Pons (tissue), 1 donor: ENCODE measurements at regions not wholly inside any gene's neighbourhood (a gene's known extent, or its start where the extent isn't known, plus 50 kb on each side); places are given as distances from the start of the nearest gene placed in this dataset.
"Not testable (repeated sequence)": the region's sequence is repeated elsewhere in the genome, so short reads cannot be mapped to it uniquely, and the experiment has no call there.

Experiments used
- DNase-seq: peaks from one replicate; pipeline ENCODE4 v3.0.0-alpha.2; 2016; ENCODE audit warnings: low spot score

GRCh38 chr1:164440232-164440631 lies 118.8 kb upstream of the PBX1 start:
- DNase-seq: peak; percentile 62

GRCh38 chr1:164443166-164443565 lies 115.8 kb upstream of the PBX1 start:
- no peak for DNase-seq

GRCh38 chr1:164443836-164444235 lies 115.1 kb upstream of the PBX1 start:
- no peak for DNase-seq

DNA sequence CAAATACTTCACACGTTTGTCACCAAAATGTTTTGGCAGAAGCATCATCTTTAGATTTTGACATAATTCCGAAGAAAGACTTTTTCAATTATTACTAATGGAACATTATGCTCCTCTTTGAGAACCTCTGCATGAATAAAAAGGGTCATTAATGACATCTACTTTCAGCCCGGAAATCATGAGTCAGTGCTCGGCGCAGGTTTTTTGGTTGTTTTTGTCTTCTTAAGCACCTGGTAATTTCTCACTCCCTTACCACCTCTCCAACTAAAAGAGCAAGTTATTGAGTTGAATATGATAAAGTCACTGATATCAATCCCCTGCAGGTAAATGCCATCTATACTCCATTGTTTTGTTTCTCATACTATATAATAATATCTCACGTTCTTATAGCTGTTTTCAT lies 113.0 kb upstream of the PBX1 start:
- no peak for DNase-seq

DNA sequence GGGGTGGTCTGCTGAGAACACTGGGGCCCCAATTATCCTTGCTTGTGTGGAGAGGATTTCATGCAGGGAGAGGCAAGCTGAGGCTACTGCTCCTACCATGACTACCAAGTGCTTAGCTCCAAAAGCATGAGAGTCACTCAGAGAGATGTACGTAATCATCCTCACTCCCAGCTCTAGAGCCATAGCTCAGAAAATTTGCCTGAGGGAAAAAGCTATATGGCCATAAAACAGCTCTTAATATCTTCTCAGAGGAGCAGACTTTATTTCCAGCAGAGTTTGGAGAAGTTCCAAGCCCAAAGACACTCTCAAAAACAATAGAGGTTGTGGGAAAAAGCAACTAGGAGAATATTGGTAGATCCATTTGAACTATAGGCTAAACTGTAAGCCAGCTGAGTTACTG lies 106.4 kb upstream of the PBX1 start:
- DNase-seq: no peak

GRCh38 chr1:164456272-164456671 lies 102.7 kb upstream of the PBX1 start:
- DNase-seq: no peak

- not testable (repeated sequence) for DNase-seq
Measured at GRCh38 chr1:164459176-164459575, 99.8 kb upstream of the PBX1 start.

DNA sequence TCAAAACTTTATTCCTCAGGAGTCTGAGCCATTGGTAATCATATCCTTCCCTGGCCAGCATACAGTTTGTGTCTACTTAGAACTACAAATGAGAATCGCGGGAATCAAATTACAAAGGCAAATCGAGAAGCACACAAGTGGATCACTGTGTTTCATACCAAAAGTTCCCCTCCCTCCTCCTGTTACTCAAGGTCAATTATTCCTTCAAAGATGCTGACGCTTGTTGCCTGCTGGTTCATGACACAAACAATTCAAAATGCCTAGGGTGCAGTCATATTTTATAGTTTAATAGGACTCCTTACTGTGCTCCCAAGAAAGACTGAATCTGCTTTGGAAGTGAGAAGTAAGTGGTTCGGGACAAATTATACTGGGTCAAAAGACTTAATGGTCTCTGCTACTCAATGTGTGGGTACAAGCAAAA lies 93.0 kb upstream of the PBX1 start:
- no peak for DNase-seq

DNA sequence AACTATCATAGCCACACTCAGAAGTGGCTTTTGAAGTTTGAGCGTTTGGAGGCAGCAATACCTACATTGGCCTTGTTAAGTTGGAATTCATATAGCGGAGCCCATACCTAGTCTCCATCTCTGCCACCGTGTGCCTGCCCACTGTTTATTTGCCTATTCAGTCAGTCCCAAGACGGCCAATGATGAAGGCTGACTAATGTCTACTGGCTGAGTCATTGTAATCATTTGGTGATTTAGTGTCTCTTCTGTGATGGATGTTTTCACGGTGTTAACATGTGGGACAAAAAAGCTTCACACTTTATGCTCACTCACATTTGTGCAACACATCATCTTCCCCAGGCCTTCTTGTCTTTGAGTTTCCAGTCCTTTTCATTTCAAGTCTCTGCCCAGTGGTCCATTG lies 92.6 kb upstream of the PBX1 start:
- DNase-seq: no peak

GRCh38 chr1:164470996-164471395 lies 88.0 kb upstream of the PBX1 start:
- no peak for DNase-seq

DNA sequence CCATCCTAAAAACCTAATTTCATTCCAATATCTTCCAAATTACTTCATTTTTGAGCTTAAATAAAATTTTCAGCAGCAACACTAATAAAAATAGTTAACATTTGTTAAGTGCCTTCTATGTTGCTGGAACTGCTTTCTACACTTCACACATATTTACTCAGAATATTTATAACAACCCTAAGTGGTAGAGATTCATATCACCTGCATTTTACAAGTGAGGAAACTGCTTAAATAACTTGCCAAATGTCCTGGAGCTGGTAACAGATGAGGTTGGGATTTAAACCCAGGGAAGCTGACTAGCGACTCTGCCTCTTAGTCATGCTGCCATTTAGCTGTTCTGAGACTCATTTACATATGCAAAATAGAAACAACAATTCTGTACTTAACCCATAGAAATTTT lies 86.1 kb upstream of the PBX1 start:
- no peak for DNase-seq

GRCh38 chr1:164473544-164473943 lies 85.4 kb upstream of the PBX1 start:
- no peak for DNase-seq

DNA sequence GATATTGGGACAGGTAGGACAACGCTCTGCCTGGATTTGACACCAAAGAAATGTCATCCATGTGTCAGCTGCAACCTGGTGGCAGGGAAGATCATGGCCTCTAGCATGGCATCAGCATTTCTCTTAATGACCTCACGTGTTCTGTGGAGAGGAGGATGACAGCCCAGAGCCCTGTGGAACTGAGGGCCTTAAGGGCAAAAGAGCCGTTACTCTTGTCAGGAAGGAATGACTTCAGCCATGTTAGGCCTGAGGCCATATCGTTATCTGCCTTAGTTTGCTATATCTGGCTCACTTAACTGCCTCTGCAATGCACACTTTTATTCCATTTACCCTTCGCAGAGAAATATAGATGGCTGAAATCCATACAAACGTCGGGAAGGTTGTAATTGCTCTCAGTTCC lies 83.2 kb upstream of the PBX1 start:
- DNase-seq: no peak

- DNase-seq: no peak
Measured at GRCh38 chr1:164477343-164477742, 81.6 kb upstream of the PBX1 start.

- no peak for DNase-seq
Measured at GRCh38 chr1:164479242-164479641, 79.7 kb upstream of the PBX1 start.

DNA sequence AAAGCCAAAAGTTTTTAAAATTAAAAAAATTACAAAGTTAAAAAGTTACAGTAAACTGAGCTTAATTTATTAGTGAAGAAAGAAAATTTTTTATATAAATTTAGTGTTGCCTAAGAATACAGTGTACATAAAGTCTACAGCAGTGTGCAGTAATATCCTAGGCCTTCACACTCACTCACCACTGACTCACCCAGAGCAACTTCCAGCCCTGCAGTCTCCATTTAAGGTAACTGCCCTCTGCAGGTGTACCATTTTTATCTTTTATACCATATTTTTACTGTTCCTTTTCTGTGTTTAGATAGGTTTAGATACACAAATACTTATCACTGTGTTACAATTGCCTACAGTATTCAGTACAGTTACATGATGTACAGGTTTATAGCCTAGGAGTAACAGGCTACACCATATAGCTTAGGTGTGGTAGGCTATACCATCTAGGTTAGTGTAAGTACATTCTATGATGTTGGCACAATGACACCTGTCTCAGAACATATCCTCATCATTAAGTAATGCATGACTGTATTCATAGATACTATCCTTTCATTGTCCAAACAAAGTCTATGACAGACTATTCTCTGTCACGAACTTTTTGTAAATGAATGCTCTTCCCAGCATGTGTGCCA lies 78.6 kb upstream of the PBX1 start:
- DNase-seq: no peak

DNA sequence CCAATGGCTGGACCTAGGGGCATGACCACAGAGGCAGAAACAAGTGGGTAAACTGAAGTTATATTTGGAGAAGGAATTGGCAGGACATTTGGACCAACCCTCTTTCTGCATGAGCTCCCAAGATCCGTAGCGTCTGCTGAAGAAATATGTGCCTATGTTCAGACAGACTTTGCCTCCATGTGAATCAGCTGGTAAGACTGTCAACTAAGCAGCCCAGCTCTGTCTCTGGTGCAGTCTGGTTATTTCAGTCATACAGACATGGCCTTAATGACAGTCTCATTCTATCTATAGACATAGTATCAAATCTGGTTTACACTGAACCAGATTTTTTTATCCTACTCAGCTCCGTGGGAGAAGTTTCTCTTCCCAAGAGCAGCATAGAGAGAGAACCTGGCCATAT lies 63.1 kb upstream of the PBX1 start:
- no peak for DNase-seq

DNA sequence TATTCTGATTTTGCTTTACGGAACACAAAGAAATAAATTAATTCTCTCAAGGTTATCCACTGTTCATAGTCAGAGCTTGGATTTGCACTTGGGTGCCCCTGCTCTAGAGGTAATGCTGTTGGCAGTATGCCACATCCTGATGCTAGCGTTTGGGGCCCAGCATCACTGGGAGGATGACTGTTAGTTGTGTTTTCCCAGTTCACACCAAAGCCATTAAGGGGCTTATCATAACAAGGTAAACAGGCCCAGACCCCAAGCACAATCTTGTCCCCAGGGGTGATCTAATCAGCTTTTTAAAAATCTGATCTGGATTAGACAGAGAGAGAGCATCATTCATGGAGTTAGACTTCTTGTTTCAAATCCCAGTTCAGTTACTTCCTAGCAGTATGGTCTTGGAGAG lies 60.2 kb upstream of the PBX1 start:
- no peak for DNase-seq

DNA sequence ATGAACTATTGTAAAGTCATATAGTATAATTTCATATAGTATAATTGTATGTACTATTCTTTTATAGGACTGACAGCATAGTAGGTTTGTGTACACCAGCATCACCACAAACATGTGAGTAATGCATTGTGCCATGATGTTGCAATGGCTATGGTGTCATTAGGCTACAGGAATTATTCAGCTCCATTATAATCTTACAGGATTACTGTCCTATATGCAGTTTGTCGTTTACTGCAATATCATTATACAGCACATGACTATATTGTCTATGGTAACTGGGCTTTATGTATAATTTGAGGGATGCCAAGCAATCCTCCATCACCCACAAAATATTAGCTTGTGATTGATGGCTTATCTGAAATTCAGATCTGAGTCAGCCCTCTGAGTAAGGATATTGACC lies 54.2 kb upstream of the PBX1 start:
- no peak for DNase-seq
